Right cardiac atrium (tissue), 5 donors: ENCODE measurements at regions not wholly inside any gene's neighbourhood (a gene's known extent, or its start where the extent isn't known, plus 50 kb on each side); places are given as distances from the start of the nearest gene placed in this dataset.

Experiments
- ATAC-seq, 2 donors: fragments of 200-7000 bp; cut with Tn5 transposase; one replicate each; pipeline versions ENCODE4 v1.8.0 to v1.9.1; 2020; ENCODE audit warnings: moderate library complexity in 2 of 2, mild to moderate bottlenecking in 1 of 2
- DNase-seq, 3 donors: peaks; one replicate each; pipeline ENCODE4 v3.0.0-alpha.2; 2020
- H3K27ac ChIP-seq: one replicate; pipeline ENCODE4 v1.5.1; 2013; ENCODE audit warnings: mild to moderate bottlenecking, low read length, control low read depth, moderate library complexity
- H3K27me3 ChIP-seq: one replicate; pipeline ENCODE4 v1.6.1; 2013; ENCODE audit not compliant: control insufficient read depth, insufficient read depth
- H3K4me1 ChIP-seq: one replicate; pipeline ENCODE4 v1.6.1; 2013; ENCODE audit warnings: low read length; ENCODE audit not compliant: control insufficient read depth, insufficient read depth
- H3K4me3 ChIP-seq: one replicate; pipeline ENCODE4 v1.5.1; 2013; ENCODE audit warnings: low read length, control low read depth
- H3K9me3 ChIP-seq: one replicate; pipeline ENCODE4 v1.6.1; 2013; ENCODE audit warnings: low read length; ENCODE audit not compliant: control insufficient read depth
- WGBS: extraction: QIAGEN DNeasy Blood & Tissue Kit; methylation state at CpG from one replicate; pipeline ENCODE4 v1.1.7; 2013; 5-methylcytosine and 5-hydroxymethylcytosine counted together
- intact Hi-C, 4 donors: fragments of 100-400 bp; cut with DNase I; formaldehyde crosslinking; loops; one replicate each; pipeline versions ENCODE4 v1.11.0 to v1.14.0; 2022 to 2023
- donor health status: healthy with polysubstance abuse.
- donor health status: DM: no; HTN: yes; CAD: no.
- donor health status: DM: no; HTN: no; CAD: no.
- donor health status: DM: no; HTN: yes; CAD: no; lungs with severe emphysema.
- donor health status: DM: yes; HTN: yes; CAD: no.

DNA sequence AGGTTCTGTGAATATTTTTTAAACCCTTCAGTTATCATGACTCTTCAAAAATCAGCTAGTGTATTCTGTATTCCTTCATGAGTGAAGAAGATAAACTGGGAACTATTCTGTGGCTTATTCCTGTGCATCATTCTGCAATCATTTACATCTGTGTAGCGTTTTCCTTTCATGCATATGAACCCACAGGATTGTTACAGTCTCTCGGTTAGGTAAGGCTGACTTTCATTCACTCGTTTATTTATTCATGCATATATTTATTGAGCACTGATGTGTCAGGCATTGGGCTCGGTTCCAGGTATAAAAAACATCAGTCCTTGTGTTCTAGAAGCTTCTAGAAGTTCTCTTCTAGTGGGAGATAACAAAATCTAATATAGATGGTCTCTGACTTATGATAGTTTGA, 318.4 kb downstream of the MAN2A1 start:
- H3K27ac ChIP-seq = no peak overlapping the region
- DNase-seq (no peak), ATAC-seq (no peak)
- WGBS = 80% methylated on average over 4 of the region's 4 CpGs
- H3K4me1 ChIP-seq = no peaks in the 10 kb centered on the region
- H3K9me3 ChIP-seq = no peaks in the 10 kb centered on the region
- intact Hi-C loops = no loop called here
- H3K27me3 ChIP-seq = no peaks in the 10 kb centered on the region
- no peak overlapping the region for H3K4me3 ChIP-seq

DNA sequence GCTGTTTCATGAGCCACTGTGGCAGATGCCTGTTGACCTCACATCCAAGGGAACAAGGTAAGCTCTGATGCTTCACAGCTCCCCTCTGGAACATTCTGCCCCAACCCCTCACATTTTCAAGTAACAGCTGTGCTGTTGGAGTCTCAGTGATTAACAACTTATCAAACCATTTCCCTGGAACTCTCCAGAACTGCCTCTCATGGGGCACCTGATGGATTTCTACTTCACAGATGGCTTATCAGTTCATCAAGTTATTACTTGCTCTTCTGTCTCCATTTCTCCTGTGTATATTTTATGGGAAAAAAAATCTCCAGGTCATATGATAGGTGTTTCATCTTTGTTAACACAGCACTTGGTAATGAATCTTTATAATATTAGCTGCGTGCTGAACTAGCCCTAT, 322.4 kb downstream of the MAN2A1 start:
- no peak for ATAC-seq
- intact Hi-C loops = no loop called here
- WGBS = 93% methylated on average over 1 of the region's 1 CpG
- Histone ChIP-seq H3K27me3 (no peaks in the 10 kb centered on the region), H3K4me1 (no peaks in the 10 kb centered on the region), H3K9me3 (no peaks in the 10 kb centered on the region), H3K4me3 (no peak overlapping the region), H3K27ac (no peak overlapping the region)
- DNase-seq = no peak

DNA sequence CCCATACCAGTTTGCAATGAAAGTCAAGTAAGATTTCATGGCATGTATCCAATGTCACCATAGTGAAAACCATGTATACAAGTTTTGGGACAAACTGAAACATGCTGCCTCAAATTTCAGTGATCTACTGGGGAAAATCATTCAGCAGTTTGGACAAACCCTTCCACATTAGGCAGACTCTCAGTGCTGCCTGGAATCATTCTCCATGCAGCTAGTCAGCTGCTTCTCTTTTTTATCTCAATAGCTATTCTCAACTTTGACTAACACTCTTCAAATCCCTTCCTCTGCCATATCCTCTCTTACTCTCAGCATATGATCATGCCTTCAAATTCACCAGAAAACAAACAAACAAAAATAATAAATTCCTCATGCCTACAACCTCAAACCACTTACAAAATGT, 323.3 kb downstream of the MAN2A1 start:
- no peaks in the 10 kb centered on the region for H3K9me3 ChIP-seq
- intact Hi-C loops = no loop called here
- DNase-seq = no peak
- no peak overlapping the region for H3K27ac ChIP-seq
- H3K4me3 ChIP-seq = no peak overlapping the region
- no peaks in the 10 kb centered on the region for H3K4me1 ChIP-seq
- H3K27me3 ChIP-seq = no peaks in the 10 kb centered on the region
- ATAC-seq = no peak

DNA sequence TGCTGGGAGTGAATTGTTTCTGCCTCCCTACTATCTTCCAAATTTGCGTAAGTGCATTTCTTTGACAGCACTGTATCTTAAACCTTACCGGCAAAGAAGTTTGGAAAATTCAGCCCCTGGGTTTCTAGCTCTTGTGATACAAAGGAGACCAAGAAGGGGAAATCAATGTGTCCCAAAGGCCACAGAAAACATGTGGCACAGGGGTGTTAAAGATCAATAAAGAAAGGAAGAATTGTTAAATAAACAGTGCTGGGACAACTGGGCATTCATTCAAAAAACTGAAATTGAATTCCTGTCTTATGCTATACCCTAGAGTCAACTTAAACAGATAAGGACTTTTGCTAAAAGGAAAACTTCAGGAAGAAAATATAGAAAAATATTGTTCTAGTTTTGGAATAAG, 328.1 kb downstream of the MAN2A1 start:
- H3K4me1 ChIP-seq = no peaks in the 10 kb centered on the region
- no peak overlapping the region for H3K27ac ChIP-seq
- intact Hi-C loops = no loop called here
- no peak overlapping the region for H3K4me3 ChIP-seq
- no peaks in the 10 kb centered on the region for H3K9me3 ChIP-seq
- H3K27me3 ChIP-seq = no peaks in the 10 kb centered on the region
- ATAC-seq (no peak), DNase-seq (no peak)
- WGBS = 75% methylated on average over 2 of the region's 2 CpGs

DNA sequence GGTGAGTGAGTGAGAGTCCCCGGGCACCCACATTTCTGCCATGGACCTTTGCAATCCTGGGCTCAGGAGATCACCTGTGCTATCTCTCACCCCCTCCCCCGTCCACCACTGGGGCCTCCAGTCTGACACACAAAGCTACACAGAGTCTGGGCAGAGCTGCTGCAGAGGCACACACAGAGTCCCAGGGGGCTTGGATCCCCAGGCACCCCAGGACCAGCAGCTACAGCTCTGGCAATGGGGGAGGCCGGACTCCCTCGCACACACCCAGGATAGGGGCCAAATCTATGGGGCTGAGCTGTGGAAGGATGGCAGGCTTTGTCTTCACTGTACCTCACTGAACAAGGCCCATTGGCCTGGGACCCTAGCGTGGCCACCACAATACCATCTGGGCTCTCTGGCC, 328.8 kb downstream of the MAN2A1 start:
- Histone ChIP-seq H3K4me1 (no peaks in the 10 kb centered on the region), H3K9me3 (no peaks in the 10 kb centered on the region), H3K4me3 (no peak overlapping the region), H3K27me3 (no peaks in the 10 kb centered on the region), H3K27ac (no peak overlapping the region)
- DNase-seq = peak in 1 of 3 donors; percentile 19
- ATAC-seq = no peak
- intact Hi-C loops = no loop called here
- 92% methylated on average over 5 of the region's 5 CpGs for WGBS

DNA sequence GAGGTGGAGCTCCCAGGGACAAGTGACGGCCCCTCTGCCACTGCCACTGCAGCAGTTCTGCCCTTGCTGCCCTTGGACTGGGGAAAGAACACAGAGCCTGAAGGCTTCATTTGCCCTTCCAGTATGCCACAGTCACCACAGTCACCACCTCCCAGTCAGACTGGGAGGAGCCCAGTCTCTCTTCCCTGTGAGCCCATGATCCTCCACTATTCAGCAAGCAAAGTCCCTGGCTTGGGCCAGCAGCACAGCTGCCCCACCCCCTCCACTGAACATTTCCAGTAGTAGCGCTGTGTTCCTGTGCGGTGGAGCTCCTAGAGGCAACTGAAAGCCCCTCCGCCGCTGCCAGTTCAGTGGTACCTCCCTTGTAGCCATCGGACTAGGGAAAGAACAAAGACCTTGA, 329.4 kb downstream of the MAN2A1 start:
- Histone ChIP-seq H3K27me3 (no peaks in the 10 kb centered on the region), H3K9me3 (no peaks in the 10 kb centered on the region), H3K27ac (no peak overlapping the region), H3K4me3 (no peak overlapping the region), H3K4me1 (no peaks in the 10 kb centered on the region)
- ATAC-seq (no peak), DNase-seq (peak in 1 of 3 donors; percentile 19)
- WGBS = 97% methylated on average over 6 of the region's 6 CpGs
- intact Hi-C loops = no loop called here

DNA sequence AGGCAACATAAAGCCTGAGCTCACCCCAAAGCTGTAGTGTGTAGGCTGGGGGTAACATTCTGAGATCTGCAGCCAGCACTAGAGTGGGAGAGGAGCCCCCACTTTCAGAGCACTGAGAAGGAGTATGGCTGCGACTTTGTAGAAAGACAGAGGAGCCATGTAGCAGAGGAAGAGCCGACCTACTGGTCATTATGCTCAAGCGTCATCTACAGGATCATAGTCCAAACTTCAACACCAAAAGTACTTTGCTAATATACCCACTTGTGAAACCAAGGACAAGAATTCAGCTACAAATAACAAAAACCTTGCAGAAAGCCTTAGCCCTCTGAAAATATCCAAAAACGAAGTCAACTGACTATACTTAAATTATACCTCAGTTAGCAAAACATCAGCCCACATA, 330.1 kb downstream of the MAN2A1 start:
- Histone ChIP-seq H3K4me1 (no peaks in the 10 kb centered on the region), H3K4me3 (no peak overlapping the region), H3K9me3 (no peaks in the 10 kb centered on the region), H3K27me3 (no peaks in the 10 kb centered on the region), H3K27ac (no peak overlapping the region)
- intact Hi-C loops = no loop called here
- ATAC-seq (no peak), DNase-seq (no peak)
- 92% methylated on average over 4 of the region's 4 CpGs for WGBS

DNA sequence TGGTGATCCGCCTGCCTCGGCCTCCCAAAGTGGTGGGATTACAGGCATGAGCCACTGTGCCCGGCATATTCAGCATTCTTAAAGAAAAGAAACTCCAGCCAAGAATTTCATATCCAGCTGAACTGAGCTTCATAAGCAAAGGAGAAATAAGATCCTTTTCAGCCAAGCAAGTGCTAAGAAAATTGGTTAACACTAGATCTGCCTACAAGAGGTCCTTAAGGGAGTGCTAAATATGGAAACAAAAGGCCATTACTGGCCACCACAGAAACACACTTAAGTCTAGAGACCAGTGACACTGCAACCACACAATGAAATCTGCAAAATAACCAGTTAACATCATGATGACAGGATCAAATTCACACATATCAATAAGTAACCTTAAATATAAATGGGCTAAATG, 331.5 kb downstream of the MAN2A1 start:
- Histone ChIP-seq H3K9me3 (no peaks in the 10 kb centered on the region), H3K27me3 (no peaks in the 10 kb centered on the region), H3K27ac (no peak overlapping the region), H3K4me1 (no peaks in the 10 kb centered on the region), H3K4me3 (no peak overlapping the region)
- intact Hi-C loops = no loop called here
- no peak for ATAC-seq
- WGBS = 86% methylated on average over 3 of the region's 3 CpGs
- no peak for DNase-seq

DNA sequence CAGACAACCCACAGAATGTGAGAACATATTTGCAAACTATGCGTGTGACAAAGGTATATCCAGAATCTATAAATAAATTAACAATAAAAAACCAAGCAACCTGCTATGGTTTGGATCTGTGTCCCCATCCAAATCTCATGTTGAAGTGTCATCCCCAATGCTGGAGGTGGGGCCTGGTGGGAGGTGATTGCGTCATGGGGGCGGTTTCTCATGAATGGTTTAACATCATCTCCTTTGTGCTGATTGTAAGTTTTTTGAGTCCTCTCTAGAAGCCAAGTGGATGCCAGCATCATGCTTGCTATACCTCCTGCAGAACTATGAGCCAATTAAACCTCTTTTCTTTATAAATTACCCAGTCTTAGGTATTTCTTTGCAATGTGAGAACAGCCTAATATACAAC, 335.4 kb downstream of the MAN2A1 start:
- WGBS = 96% methylated on average over 3 of the region's 3 CpGs
- Histone ChIP-seq H3K4me1 (no peaks in the 10 kb centered on the region), H3K27ac (no peak overlapping the region), H3K4me3 (no peak overlapping the region), H3K9me3 (no peaks in the 10 kb centered on the region), H3K27me3 (no peaks in the 10 kb centered on the region)
- intact Hi-C loops = no loop called here
- no peak for ATAC-seq
- DNase-seq = peak in 1 of 3 donors; percentile 11

DNA sequence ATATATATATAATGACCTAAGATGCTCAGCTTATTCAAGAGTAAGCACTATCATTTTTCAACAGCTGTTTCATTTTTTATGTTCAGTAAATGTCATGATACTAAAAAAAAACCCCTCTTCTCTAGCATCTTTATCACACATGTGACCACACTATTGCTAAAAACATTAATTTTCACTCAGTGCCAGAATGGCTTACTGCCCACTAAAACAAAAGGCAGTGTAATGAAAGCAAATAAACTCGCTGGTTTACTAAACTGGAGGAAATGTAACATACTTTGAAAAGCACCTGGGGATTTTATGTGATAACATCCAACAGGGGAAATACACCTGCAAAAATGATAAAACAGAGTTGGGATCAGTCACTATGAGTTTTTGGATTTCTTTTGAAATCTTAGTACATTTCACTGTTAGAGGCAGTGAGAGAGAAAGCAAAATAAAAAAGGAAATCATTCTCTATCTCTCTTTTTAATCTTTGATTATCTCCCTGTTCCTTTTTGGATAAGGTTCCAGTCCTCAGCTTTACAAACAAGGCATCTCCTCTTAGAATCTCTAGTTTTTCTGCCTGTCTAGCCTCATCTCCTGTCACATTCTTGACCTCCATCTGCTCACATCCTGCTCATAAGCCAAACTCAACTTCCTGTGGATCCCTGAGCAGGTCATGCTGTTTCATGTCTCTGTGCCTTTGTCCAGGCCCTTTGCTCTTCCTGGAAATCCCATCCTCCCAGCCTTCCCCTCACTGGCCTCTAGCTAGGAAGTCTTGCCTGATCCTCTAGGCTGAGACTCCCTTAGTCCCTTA, 338.0 kb downstream of the MAN2A1 start:
- Histone ChIP-seq H3K4me3 (no peak overlapping the region), H3K27me3 (no peaks in the 10 kb centered on the region), H3K9me3 (no peaks in the 10 kb centered on the region), H3K27ac (no peak overlapping the region), H3K4me1 (no peaks in the 10 kb centered on the region)
- intact Hi-C loops = no loop called here
- 32% methylated on average over 1 of the region's 1 CpG for WGBS
- DNase-seq = no peak
- ATAC-seq = no peak

DNA sequence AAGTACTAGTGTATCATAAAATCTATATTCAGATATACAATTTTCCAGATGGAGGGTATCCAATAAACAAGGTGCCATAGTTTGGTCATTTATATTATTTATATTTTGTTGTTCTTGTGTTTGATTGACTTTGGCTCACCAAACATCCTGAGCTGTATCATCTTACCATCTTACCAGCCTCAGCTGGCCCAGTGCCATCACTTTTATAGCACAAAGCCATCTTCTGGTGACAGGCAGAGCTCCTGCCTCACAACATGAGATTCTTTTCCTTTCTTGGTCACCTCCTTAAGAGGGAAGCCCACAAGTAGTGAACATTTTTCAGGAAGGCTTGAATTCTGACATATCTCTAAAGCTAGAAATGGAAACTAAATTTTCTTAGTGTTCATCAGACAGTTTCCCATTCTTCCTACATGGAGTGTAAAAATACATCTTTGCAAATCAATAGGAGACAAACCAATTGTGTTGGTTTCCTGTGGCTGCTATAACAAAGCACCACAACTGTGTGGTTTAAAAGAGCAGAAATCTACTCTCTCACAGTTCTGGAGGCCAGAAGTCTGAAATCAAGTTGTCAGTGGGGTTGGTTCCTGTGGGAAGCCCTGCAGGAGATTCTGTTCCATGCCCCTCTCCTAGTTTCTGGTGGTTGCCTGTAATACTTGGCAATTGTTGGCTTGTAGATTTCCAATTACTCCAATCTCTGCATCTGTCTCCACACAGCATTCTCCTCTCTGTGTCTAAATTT, 341.8 kb downstream of the MAN2A1 start:
- Histone ChIP-seq H3K4me1 (no peaks in the 10 kb centered on the region), H3K27ac (no peak overlapping the region), H3K9me3 (no peaks in the 10 kb centered on the region), H3K4me3 (no peak overlapping the region), H3K27me3 (no peaks in the 10 kb centered on the region)
- ATAC-seq (no peak), DNase-seq (peak in 1 of 3 donors; percentile 11)
- intact Hi-C loops = no loop called here
